MM.1S (cell line): ENCODE measurements at regions not wholly inside any gene's neighbourhood (a gene's known extent, or its start where the extent isn't known, plus 50 kb on each side); places are given as distances from the start of the nearest gene placed in this dataset.

Experiments used
- DNase-seq: peaks from one replicate; pipeline ENCODE4 v3.0.0-alpha.2; 2015
- H2AFZ ChIP-seq: fragments of 300-600 bp; sonication (generic); 2 replicates; pipeline ENCODE4 v1.6.0; 2016; ENCODE audit warnings: antibody characterized with exemption, low read length
- H3F3A ChIP-seq: fragments of 300-600 bp; sonication (generic); 2 replicates; pipeline ENCODE4 v1.6.1; 2016; ENCODE audit warnings: mild to moderate bottlenecking, antibody characterized with exemption, low read length, moderate library complexity, mixed read lengths; ENCODE audit not compliant: insufficient read depth
- H3K27ac ChIP-seq: fragments of 300-600 bp; sonication (generic); 2 replicates; pipeline ENCODE4 v1.5.1; 2016; ENCODE audit warnings: mild to moderate bottlenecking, low read length
- H3K27me3 ChIP-seq: fragments of 300-600 bp; sonication (generic); replicated peaks from 2 replicates; pipeline ENCODE4 v1.6.0; 2016; ENCODE audit warnings: low read length; ENCODE audit not compliant: insufficient read depth
- H3K36me3 ChIP-seq: fragments of 300-600 bp; sonication (generic); replicated peaks from 2 replicates; pipeline ENCODE4 v1.6.1; 2016; ENCODE audit warnings: mild to moderate bottlenecking, low read length, mixed read lengths; ENCODE audit not compliant: insufficient read depth
- H3K4me1 ChIP-seq: fragments of 300-600 bp; sonication (generic); 2 replicates; pipeline ENCODE4 v1.6.1; 2016; ENCODE audit warnings: low read length, mixed read lengths
- H3K4me2 ChIP-seq: fragments of 300-600 bp; sonication (generic); 2 replicates; pipeline ENCODE4 v1.6.0; 2016; ENCODE audit warnings: low read depth, low read length
- H3K4me3 ChIP-seq: fragments of 300-600 bp; sonication (generic); 2 replicates; pipeline ENCODE4 v1.5.1; 2016; ENCODE audit warnings: low read length, mixed read lengths
- H3K79me2 ChIP-seq: fragments of 300-600 bp; sonication (generic); 2 replicates; pipeline ENCODE4 v1.6.1; 2016; ENCODE audit warnings: mixed run types, low read length, mixed read lengths
- H3K9ac ChIP-seq: fragments of 300-600 bp; sonication (generic); 2 replicates; pipeline ENCODE4 v1.6.1; 2016; ENCODE audit warnings: low read length, mixed read lengths
- H3K9me2 ChIP-seq: fragments of 300-600 bp; sonication (generic); replicated peaks from 2 replicates; pipeline ENCODE4 v1.6.1; 2016; ENCODE audit warnings: mild to moderate bottlenecking, low read length, mixed read lengths; ENCODE audit not compliant: insufficient read depth
- H3K9me3 ChIP-seq: fragments of 300-600 bp; sonication (generic); replicated peaks from 2 replicates; pipeline ENCODE4 v1.6.1; 2016; ENCODE audit warnings: mild to moderate bottlenecking, low read length, mixed read lengths; ENCODE audit not compliant: insufficient read depth
- H4K20me1 ChIP-seq: fragments of 300-600 bp; sonication (generic); 2 replicates; pipeline ENCODE4 v1.6.1; 2016; ENCODE audit warnings: mild to moderate bottlenecking, low read length, moderate library complexity, mixed read lengths; ENCODE audit not compliant: insufficient read depth
- EZH2 ChIP-seq: fragments of 300-600 bp; sonication (generic); optimal IDR thresholded peaks from 2 replicates; pipeline ENCODE3; 2017; ENCODE audit warnings: low read depth, mild to moderate bottlenecking, antibody characterized with exemption, low read length, mixed read lengths
- EZH2phosphoT487 ChIP-seq: fragments of 300-600 bp; sonication (generic); IDR thresholded peaks from 2 replicates; pipeline ENCODE4 v1.6.1; 2018; ENCODE audit warnings: antibody characterized with exemption, low read length
- TF ChIP-seq, protein P1 (sequence below): fragments of 300-600 bp; sonication (generic); IDR thresholded peaks from 2 replicates; pipeline ENCODE4 v1.5.1; 2016; ENCODE audit warnings: antibody characterized with exemption, low read length, mixed read lengths

DNA sequence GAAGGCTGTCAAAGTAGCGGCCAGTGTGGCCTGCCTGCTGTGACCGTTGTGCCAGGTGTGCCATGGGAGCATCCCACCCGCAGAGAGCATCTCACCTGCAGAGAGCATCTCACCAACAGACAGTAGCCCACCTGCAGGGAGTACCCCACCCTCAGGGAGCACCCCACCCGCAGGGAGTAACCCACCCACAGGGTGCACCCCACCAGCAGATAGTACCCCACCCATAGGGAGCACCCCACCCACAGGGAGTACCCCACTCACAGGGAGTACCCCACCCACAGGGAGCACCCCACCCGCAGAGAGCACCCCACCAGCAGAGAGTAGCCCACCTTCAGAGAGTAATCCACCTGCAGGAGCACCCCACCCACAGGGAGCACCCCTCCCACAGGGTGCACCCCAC, 476.5 kb downstream of the TCERG1L start:
- H3K27ac ChIP-seq = no peak overlapping the region
- no peak overlapping the region for H3K4me2 ChIP-seq
- TF ChIP-seq, protein P1, sequence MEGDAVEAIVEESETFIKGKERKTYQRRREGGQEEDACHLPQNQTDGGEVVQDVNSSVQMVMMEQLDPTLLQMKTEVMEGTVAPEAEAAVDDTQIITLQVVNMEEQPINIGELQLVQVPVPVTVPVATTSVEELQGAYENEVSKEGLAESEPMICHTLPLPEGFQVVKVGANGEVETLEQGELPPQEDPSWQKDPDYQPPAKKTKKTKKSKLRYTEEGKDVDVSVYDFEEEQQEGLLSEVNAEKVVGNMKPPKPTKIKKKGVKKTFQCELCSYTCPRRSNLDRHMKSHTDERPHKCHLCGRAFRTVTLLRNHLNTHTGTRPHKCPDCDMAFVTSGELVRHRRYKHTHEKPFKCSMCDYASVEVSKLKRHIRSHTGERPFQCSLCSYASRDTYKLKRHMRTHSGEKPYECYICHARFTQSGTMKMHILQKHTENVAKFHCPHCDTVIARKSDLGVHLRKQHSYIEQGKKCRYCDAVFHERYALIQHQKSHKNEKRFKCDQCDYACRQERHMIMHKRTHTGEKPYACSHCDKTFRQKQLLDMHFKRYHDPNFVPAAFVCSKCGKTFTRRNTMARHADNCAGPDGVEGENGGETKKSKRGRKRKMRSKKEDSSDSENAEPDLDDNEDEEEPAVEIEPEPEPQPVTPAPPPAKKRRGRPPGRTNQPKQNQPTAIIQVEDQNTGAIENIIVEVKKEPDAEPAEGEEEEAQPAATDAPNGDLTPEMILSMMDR = no peak
- TF ChIP-seq EZH2 (no peak), EZH2phosphoT487 (no peak)
- no peak overlapping the region for H3K9ac ChIP-seq
- H3K27me3 ChIP-seq = no peaks in the 10 kb centered on the region
- H3K4me1 ChIP-seq = no peaks in the 10 kb centered on the region
- no peak overlapping the region for H3K4me3 ChIP-seq
- H2AFZ ChIP-seq = no peak overlapping the region
- no peaks in the 10 kb centered on the region for H3K9me2 ChIP-seq
- H3K36me3 ChIP-seq = no peaks in the 10 kb centered on the region
- no peaks in the 10 kb centered on the region for H3F3A ChIP-seq
- H3K9me3 ChIP-seq = no peaks in the 10 kb centered on the region
- H3K79me2 ChIP-seq = no peaks in the 10 kb centered on the region
- H4K20me1 ChIP-seq = no peaks in the 10 kb centered on the region
- no peak for DNase-seq

DNA sequence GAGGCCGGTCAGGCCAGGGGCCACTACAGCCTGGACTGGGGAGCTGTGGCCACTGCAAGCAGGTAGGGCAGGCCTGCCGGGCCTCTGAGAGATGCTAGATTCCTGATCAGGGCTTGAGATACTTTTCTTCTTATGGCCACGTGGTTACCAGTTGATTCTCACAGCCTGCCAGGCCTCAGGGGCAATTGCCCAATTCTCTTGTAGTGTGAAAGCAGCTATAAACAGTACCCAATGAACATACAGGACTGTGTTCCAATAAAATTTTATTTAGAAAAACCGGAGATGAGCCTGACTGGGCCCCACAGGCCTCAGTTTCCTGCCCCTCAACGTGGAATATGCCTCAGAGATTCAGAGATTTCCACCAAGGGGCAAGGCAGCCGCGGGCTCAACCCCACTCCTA, 475.2 kb downstream of the TCERG1L start:
- no peak for DNase-seq
- Histone ChIP-seq H3K9me3 (no peaks in the 10 kb centered on the region), H3K9ac (no peak overlapping the region), H3K4me2 (no peak overlapping the region), H2AFZ (no peak overlapping the region), H3K27me3 (no peaks in the 10 kb centered on the region), H3F3A (no peaks in the 10 kb centered on the region), H4K20me1 (no peaks in the 10 kb centered on the region), H3K79me2 (no peaks in the 10 kb centered on the region), H3K4me1 (no peaks in the 10 kb centered on the region), H3K27ac (no peak overlapping the region), H3K9me2 (no peaks in the 10 kb centered on the region), H3K4me3 (no peak overlapping the region), H3K36me3 (no peaks in the 10 kb centered on the region)
- TF ChIP-seq EZH2phosphoT487 (no peak), EZH2 (no peak)
- TF ChIP-seq, protein P1 = no peak

DNA sequence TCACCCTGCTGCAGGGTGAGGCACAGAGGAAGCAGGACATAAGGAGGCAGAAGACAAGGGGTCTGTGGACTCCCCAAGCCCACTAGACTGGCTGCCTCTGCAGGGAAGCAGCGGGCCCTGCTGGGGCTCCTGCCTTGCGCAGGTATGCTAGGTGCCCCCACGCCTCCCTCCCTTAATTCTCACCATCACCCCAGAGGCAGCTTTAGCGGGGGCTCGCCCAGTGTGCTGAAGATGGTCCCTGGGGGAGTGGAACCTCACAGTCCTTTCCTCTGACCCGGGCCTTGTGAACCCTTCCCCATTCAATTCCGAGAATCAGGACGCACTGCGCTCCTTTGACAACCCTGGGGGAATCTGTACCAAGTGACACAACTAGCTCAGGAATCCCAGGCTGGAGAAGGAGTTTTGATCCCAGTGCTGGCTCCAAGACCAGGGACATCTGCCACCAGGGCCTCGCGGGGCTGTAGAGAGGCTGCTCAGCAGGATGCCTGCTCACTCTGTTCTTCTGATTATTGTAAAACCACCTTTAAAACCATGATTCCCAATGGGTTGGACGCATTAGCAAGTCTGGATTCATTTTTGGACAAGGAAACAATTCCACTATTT, 468.4 kb downstream of the TCERG1L start:
- DNase-seq = no peak
- Histone ChIP-seq H3F3A (no peaks in the 10 kb centered on the region), H3K9ac (no peak overlapping the region), H3K27ac (no peak overlapping the region), H2AFZ (no peak overlapping the region), H3K9me2 (no peaks in the 10 kb centered on the region), H3K4me3 (no peak overlapping the region), H3K36me3 (no peaks in the 10 kb centered on the region), H3K79me2 (no peaks in the 10 kb centered on the region), H3K4me1 (no peaks in the 10 kb centered on the region), H3K27me3 (no peaks in the 10 kb centered on the region), H3K9me3 (no peaks in the 10 kb centered on the region), H3K4me2 (no peak overlapping the region), H4K20me1 (no peaks in the 10 kb centered on the region)
- TF ChIP-seq EZH2phosphoT487 (no peak), EZH2 (no peak)
- TF ChIP-seq, protein P1 = no peak
